ENCODE measurements at regions not wholly inside any gene's neighbourhood (a gene's known extent, or its start where the extent isn't known, plus 50 kb on each side); places are given as distances from the start of the nearest gene placed in this dataset.

- H3K4me1 ChIP-seq (ENCODE audit: control insufficient read depth, insufficient read depth, low read length): no peaks in the 10 kb centered on the region
- DNase-seq (no peak), ATAC-seq (no peak)
- H3K9me3 ChIP-seq (ENCODE audit: control insufficient read depth, low read length): no peaks in the 10 kb centered on the region
- H3K27me3 ChIP-seq (ENCODE audit: control insufficient read depth, insufficient read depth): no peaks in the 10 kb centered on the region
- intact Hi-C loops (cut with DNase I): no loop called here
- no peak overlapping the region for H3K4me3 ChIP-seq (ENCODE audit: low read length)
- H3K27ac ChIP-seq (ENCODE audit: low read length): no peak overlapping the region
Measured at GRCh38 chr19:33982706-33983105, 186.0 kb downstream of the KCTD15 start.

DNA sequence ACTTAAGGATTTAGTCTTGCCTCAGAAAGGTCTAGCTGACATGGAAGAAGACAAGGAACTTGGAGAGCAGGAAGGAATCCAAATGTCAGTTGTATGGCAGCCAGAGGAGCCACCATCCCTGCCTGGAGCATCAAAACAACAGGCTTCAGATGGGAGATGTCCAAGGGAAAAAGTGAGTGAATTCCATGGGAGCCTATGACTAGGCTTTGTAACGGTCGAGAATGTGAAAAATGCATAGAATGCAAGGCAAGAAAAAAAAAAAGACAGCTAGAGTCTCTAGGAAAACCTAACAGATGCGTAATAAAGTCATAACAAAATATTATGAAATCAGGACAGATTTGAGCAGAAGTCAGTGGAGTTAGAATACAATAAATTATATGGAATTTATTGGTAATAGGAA lies 183.7 kb upstream of the LSM14A start:
- 65% methylated on average over 3 of the region's 3 CpGs for WGBS
- no peak for DNase-seq
- Histone ChIP-seq H3K27me3 (ENCODE audit: control insufficient read depth, insufficient read depth) (no peaks in the 10 kb centered on the region), H3K4me1 (ENCODE audit: control insufficient read depth, insufficient read depth, low read length) (no peaks in the 10 kb centered on the region), H3K4me3 (ENCODE audit: low read length) (no peak overlapping the region), H3K9me3 (ENCODE audit: control insufficient read depth, low read length) (peaks cover 2% of the 10 kb centered on the region), H3K27ac (ENCODE audit: low read length) (no peak overlapping the region)
- ATAC-seq: no peak
- intact Hi-C loops (cut with DNase I): no loop called here

- Histone ChIP-seq H3K27ac (ENCODE audit: low read length) (no peak overlapping the region), H3K4me1 (ENCODE audit: control insufficient read depth, insufficient read depth, low read length) (no peaks in the 10 kb centered on the region), H3K27me3 (ENCODE audit: control insufficient read depth, insufficient read depth) (no peaks in the 10 kb centered on the region), H3K9me3 (ENCODE audit: control insufficient read depth, low read length) (no peaks in the 10 kb centered on the region), H3K4me3 (ENCODE audit: low read length) (no peak overlapping the region)
- 59% methylated on average over 2 of the region's 2 CpGs for WGBS
- no peak for DNase-seq
- no peak for ATAC-seq
- intact Hi-C loops (cut with DNase I): loop anchor here (2.0 to 5.0 kb wide), 4 partner anchors 200 to 220 kb away; partner anchors contain the start of gene KCTD15 (in 1 of the 4)
Measured at GRCh38 chr19:33997690-33998089, 174.6 kb upstream of the LSM14A start.

- Histone ChIP-seq H3K27ac (ENCODE audit: low read length) (no peak overlapping the region), H3K4me1 (ENCODE audit: control insufficient read depth, insufficient read depth, low read length) (no peaks in the 10 kb centered on the region), H3K9me3 (ENCODE audit: control insufficient read depth, low read length) (no peaks in the 10 kb centered on the region), H3K4me3 (ENCODE audit: low read length) (no peak overlapping the region), H3K27me3 (ENCODE audit: control insufficient read depth, insufficient read depth) (no peaks in the 10 kb centered on the region)
- no peak for ATAC-seq
- DNase-seq: no peak
- 19% methylated on average over 5 of the region's 5 CpGs for WGBS
- intact Hi-C loops (cut with DNase I): loop anchor here (2.0 to 5.0 kb wide), 4 partner anchors 201 to 221 kb away; partner anchors contain the start of gene KCTD15 (in 1 of the 4)
Measured at GRCh38 chr19:33998302-33998701, 174.0 kb upstream of the LSM14A start.

DNA sequence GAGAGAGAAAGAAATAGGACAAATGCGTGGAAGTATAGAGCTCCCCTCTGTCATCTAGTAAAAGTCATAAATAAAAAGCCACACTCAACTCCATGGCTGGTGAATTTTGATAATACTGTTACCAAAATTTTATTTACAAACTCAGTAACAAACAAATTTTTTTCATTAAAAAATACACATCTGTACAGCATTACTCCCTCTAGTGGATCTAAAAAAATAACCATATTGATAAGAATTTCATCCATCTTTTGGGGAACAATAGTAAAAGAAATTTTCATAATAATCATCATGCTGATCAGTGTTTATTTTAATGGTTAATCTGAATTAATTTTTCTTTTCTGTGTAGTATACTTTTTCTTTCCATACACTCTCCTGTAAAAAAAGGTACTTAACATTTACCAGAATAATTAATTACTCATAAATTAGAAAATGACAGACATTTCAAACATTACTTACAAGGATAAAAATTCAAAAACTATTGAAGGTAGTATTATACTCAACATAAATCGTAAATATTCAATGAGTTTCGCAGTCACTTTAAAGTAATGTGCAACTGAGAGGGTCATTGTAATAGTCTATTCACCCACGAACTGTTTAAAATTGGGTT lies 173.5 kb upstream of the LSM14A start:
- no peaks in the 10 kb centered on the region for H3K4me1 ChIP-seq (ENCODE audit: control insufficient read depth, insufficient read depth, low read length)
- H3K9me3 ChIP-seq (ENCODE audit: control insufficient read depth, low read length): no peaks in the 10 kb centered on the region
- H3K27me3 ChIP-seq (ENCODE audit: control insufficient read depth, insufficient read depth): peaks cover under 1% of the 10 kb centered on the region
- intact Hi-C loops (cut with DNase I): loop anchor here (2.0 to 5.0 kb wide), 4 partner anchors 202 to 222 kb away; partner anchors contain the start of gene KCTD15 (in 1 of the 4)
- ATAC-seq (no peak), DNase-seq (no peak)
- H3K27ac ChIP-seq (ENCODE audit: low read length): no peak overlapping the region
- H3K4me3 ChIP-seq (ENCODE audit: low read length): no peak overlapping the region
- 66% methylated on average over 4 of the region's 4 CpGs for WGBS

- no peak overlapping the region for H3K27ac ChIP-seq (ENCODE audit: low read length)
- H3K4me3 ChIP-seq (ENCODE audit: low read length): no peak overlapping the region
- no peaks in the 10 kb centered on the region for H3K27me3 ChIP-seq (ENCODE audit: control insufficient read depth, insufficient read depth)
- DNase-seq (no peak), ATAC-seq (no peak)
- intact Hi-C loops (cut with DNase I): no loop called here
- WGBS: 63% methylated on average over 3 of the region's 3 CpGs
- no peaks in the 10 kb centered on the region for H3K9me3 ChIP-seq (ENCODE audit: control insufficient read depth, low read length)
- H3K4me1 ChIP-seq (ENCODE audit: control insufficient read depth, insufficient read depth, low read length): no peaks in the 10 kb centered on the region
Measured at GRCh38 chr19:34017024-34017423, 155.3 kb upstream of the LSM14A start.

- WGBS: 68% methylated on average over 5 of the region's 5 CpGs
- ATAC-seq (no peak), DNase-seq (no peak)
- Histone ChIP-seq H3K4me3 (ENCODE audit: low read length) (no peak overlapping the region), H3K4me1 (ENCODE audit: control insufficient read depth, insufficient read depth, low read length) (no peaks in the 10 kb centered on the region), H3K27ac (ENCODE audit: low read length) (no peak overlapping the region), H3K9me3 (ENCODE audit: control insufficient read depth, low read length) (peaks cover 2% of the 10 kb centered on the region), H3K27me3 (ENCODE audit: control insufficient read depth, insufficient read depth) (no peaks in the 10 kb centered on the region)
- intact Hi-C loops (cut with DNase I): no loop called here
Measured at GRCh38 chr19:34017601-34018000, 154.7 kb upstream of the LSM14A start.

GRCh38 chr19:34018546-34018945 lies 153.8 kb upstream of the LSM14A start:
- no peaks in the 10 kb centered on the region for H3K4me1 ChIP-seq (ENCODE audit: control insufficient read depth, insufficient read depth, low read length)
- DNase-seq (no peak), ATAC-seq (no peak)
- peaks cover 4% of the 10 kb centered on the region for H3K9me3 ChIP-seq (ENCODE audit: control insufficient read depth, low read length)
- no peak overlapping the region for H3K4me3 ChIP-seq (ENCODE audit: low read length)
- intact Hi-C loops (cut with DNase I): no loop called here
- H3K27ac ChIP-seq (ENCODE audit: low read length): no peak overlapping the region
- 36% methylated on average over 1 of the region's 1 CpG for WGBS
- no peaks in the 10 kb centered on the region for H3K27me3 ChIP-seq (ENCODE audit: control insufficient read depth, insufficient read depth)

DNA sequence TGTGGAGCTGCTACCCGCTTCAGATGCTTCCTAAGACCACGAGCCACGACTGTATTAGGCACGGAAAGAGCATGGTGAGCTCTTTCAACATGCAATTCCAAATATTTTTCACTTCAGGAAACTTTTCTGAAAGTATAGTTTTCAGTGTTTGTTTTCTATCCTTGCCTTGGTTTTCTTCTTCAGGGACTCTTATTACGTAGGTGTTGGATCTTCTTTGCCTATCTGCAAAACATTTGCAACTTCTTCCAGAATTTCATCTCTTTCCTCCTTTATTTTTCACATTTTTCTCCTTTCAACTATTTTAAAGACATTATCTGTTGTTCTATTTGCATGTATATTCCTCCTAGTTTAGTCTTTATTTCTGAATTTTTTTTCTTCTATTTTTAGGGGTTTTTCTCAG lies 148.9 kb upstream of the LSM14A start:
- ATAC-seq (no peak), DNase-seq (no peak)
- intact Hi-C loops (cut with DNase I): no loop called here
- Histone ChIP-seq H3K4me1 (ENCODE audit: control insufficient read depth, insufficient read depth, low read length) (no peaks in the 10 kb centered on the region), H3K4me3 (ENCODE audit: low read length) (no peak overlapping the region), H3K27me3 (ENCODE audit: control insufficient read depth, insufficient read depth) (no peaks in the 10 kb centered on the region), H3K9me3 (ENCODE audit: control insufficient read depth, low read length) (peaks cover 4% of the 10 kb centered on the region), H3K27ac (ENCODE audit: low read length) (no peak overlapping the region)
- WGBS: 70% methylated on average over 5 of the region's 5 CpGs

- H3K9me3 ChIP-seq (ENCODE audit: control insufficient read depth, low read length): no peaks in the 10 kb centered on the region
- H3K27me3 ChIP-seq (ENCODE audit: control insufficient read depth, insufficient read depth): no peaks in the 10 kb centered on the region
- 93% methylated on average over 3 of the region's 3 CpGs for WGBS
- DNase-seq (no peak), ATAC-seq (no peak)
- intact Hi-C loops (cut with DNase I): no loop called here
- no peaks in the 10 kb centered on the region for H3K4me1 ChIP-seq (ENCODE audit: control insufficient read depth, insufficient read depth, low read length)
- no peak overlapping the region for H3K27ac ChIP-seq (ENCODE audit: low read length)
- no peak overlapping the region for H3K4me3 ChIP-seq (ENCODE audit: low read length)
Measured at GRCh38 chr19:34033880-34034279, 138.4 kb upstream of the LSM14A start.

DNA sequence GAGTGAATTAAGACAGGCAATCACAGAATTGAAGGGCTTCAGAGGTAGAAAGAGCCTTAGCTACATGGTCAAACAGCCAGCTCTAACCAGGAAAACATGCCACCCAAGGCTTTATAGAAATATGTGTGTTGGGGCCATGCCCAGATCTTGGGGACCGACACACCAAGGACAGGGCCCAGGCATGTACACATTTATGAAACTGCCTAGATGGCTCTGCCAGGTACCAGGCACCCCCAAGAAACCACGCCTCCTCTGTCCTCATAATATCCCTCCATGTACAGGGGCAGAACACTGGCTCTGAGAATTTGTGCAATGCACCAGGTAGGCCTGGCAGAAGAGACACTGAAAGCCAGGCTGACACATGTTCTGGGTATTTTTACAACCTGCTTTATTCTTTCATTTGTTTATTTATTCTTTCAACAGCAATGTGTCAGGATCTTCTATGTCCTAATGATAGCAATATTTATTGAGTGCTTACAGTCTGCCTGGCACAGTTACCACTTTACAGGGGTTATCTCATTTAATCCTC lies 137.9 kb upstream of the LSM14A start:
- intact Hi-C loops (cut with DNase I): no loop called here
- ATAC-seq: no peak

More for the DNA sequence above, 137.9 kb upstream of the LSM14A start:
- Histone ChIP-seq H3K4me1 (ENCODE audit: control insufficient read depth, insufficient read depth, low read length) (no peaks in the 10 kb centered on the region), H3K9me3 (ENCODE audit: control insufficient read depth, low read length) (no peaks in the 10 kb centered on the region), H3K4me3 (ENCODE audit: low read length) (no peak overlapping the region), H3K27me3 (ENCODE audit: control insufficient read depth, insufficient read depth) (no peaks in the 10 kb centered on the region), H3K27ac (ENCODE audit: low read length) (no peak overlapping the region)
- no peak for DNase-seq
- 79% methylated on average over 2 of the region's 2 CpGs for WGBS
